Panc1 (cell line): ENCODE measurements at regions not wholly inside any gene's neighbourhood (a gene's known extent, or its start where the extent isn't known, plus 50 kb on each side); places are given as distances from the start of the nearest gene placed in this dataset.

Experiments used
- CTCF ChIP-seq: fragments of 450-650 bp; IDR thresholded peaks from 2 replicates; pipeline ENCODE4 v1.5.1; 2017; ENCODE audit warnings: mild to moderate bottlenecking
- SIN3A ChIP-seq: IDR thresholded peaks from 2 replicates; pipeline ENCODE4 v1.6.1; 2012; ENCODE audit warnings: low read depth, mild to moderate bottlenecking, low read length, moderate library complexity, borderline replicate concordance; ENCODE audit not compliant: insufficient read depth
- TCF7L2 ChIP-seq: IDR thresholded peaks from 2 replicates; pipeline ENCODE4 v1.6.1; 2011; ENCODE audit warnings: mild to moderate bottlenecking, low read depth, low read length, inconsistent platforms

- no peak for TF ChIP-seq CTCF
- no peak for TF ChIP-seq TCF7L2
- TF ChIP-seq SIN3A = no peak
Measured at GRCh38 chr1:175864183-175864582, 120.8 kb upstream of the TNR start.
